SK-N-SH treated with all-trans-retinoic acid at 6 μM for 48 hours (cell line): ENCODE measurements at regions not wholly inside any gene's neighbourhood (a gene's known extent, or its start where the extent isn't known, plus 50 kb on each side); places are given as distances from the start of the nearest gene placed in this dataset.

Source experiments
- ATAC-seq: fragments of 200-7000 bp; cut with Tn5 transposase; 3 replicates; pipeline ENCODE4 v1.9.1; 2020; ENCODE audit warnings: mild to moderate bottlenecking, moderate library complexity
- ARNTL ChIP-seq: fragments of 450-650 bp; formaldehyde crosslinking; IDR thresholded peaks from 2 replicates; pipeline ENCODE4 v1.5.0; 2020; ENCODE audit warnings: low read depth, mild to moderate bottlenecking, moderate library complexity, borderline replicate concordance

DNA sequence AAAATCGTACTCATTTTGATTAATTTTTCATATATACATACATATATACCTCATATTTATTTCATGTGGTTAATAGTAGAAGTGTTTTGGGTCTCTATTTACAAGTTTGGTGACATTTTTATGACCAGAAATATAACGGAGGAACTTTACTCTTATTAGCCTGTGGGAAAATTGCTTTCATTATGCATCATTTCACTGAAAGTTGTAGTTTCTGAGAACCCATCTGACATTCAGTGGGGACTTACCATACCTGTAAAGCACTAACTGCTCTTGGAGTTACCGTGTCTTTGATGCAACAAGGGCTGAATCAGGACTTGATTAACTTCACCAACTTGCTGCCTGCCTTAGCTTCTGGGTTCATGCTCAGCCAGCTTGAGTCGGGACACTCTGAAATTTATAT, 49.9 kb upstream of the ITPKB start:
- TF ChIP-seq ARNTL (CRISPR knock-in tag), result no peak
- TF ChIP-seq, all 23 proteins: peak for 0
- ATAC-seq, result no peak
